WTC11 (cell line): ENCODE measurements at regions not wholly inside any gene's neighbourhood (a gene's known extent, or its start where the extent isn't known, plus 50 kb on each side); places are given as distances from the start of the nearest gene placed in this dataset.

Source experiments
- ATAC-seq: fragments of 200-7000 bp; cut with Tn5 transposase; 2 replicates; pipeline ENCODE4 v1.10.0; 2021; ENCODE audit warnings: mild to moderate bottlenecking, moderate library complexity
- CTCF ChIA-PET: fragments of 300-600 bp; sonication (Branson Sonifier 250); formaldehyde crosslinking; loops from one replicate; lab custom pipeline; 2021; ENCODE audit warnings: antibody characterized with exemption; lab: Charles Lee
- POLR2A ChIA-PET: fragments of 350-600 bp; sonication (Branson Sonifier 250); formaldehyde crosslinking; loops from one replicate; lab custom pipeline; 2021; ENCODE audit warnings: antibody characterized with exemption; lab: Charles Lee
- DNase-seq: peaks from one replicate; pipeline ENCODE4 v3.0.0; 2021; ENCODE audit warnings: low spot score
- H3K27ac Mint-ChIP-seq: 2 replicates; pipeline ENCODE4 v1.8.0; 2021; ENCODE audit warnings: mixed read lengths
- H3K27me3 Mint-ChIP-seq: 2 replicates; pipeline ENCODE4 v1.8.0; 2021; ENCODE audit warnings: low read depth, mild to moderate bottlenecking, moderate library complexity, mixed read lengths
- H3K36me3 Mint-ChIP-seq: 2 replicates; pipeline ENCODE4 v1.8.0; 2021; ENCODE audit warnings: mixed read lengths
- H3K4me1 Mint-ChIP-seq: 2 replicates; pipeline ENCODE4 v1.8.0; 2022; ENCODE audit warnings: mixed read lengths
- H3K4me3 Mint-ChIP-seq: 2 replicates; pipeline ENCODE4 v1.8.0; 2021; ENCODE audit warnings: mild to moderate bottlenecking, moderate library complexity, mixed read lengths
- H3K9me3 Mint-ChIP-seq: 2 replicates; pipeline ENCODE4 v1.8.0; 2021; ENCODE audit warnings: mixed read lengths
- ETV6 ChIP-seq: sonication (generic); formaldehyde crosslinking; IDR thresholded peaks from 2 replicates; pipeline ENCODE4 v1.8.1; 2022; ENCODE audit warnings: mild to moderate bottlenecking, missing genetic modification reagents
- FOXJ3 ChIP-seq: sonication (generic); formaldehyde crosslinking; IDR thresholded peaks from 2 replicates; pipeline ENCODE4 v1.9.0; 2021; ENCODE audit warnings: missing genetic modification reagents, mild to moderate bottlenecking, borderline replicate concordance
- FOXP1 ChIP-seq: sonication (generic); formaldehyde crosslinking; IDR thresholded peaks from 2 replicates; pipeline ENCODE4 v1.8.0; 2022; ENCODE audit warnings: missing genetic modification reagents, mild to moderate bottlenecking, moderate library complexity, borderline replicate concordance
- GTF2I ChIP-seq: fragments of 250-450 bp; sonication (Bioruptor Pico); conservative IDR thresholded peaks from 2 replicates; pipeline ENCODE4 v1.4.0; 2021; ENCODE audit warnings: mild to moderate bottlenecking
- PRRX2 ChIP-seq: fragments of 250-450 bp; sonication (Bioruptor Pico); IDR thresholded peaks from 2 replicates; pipeline ENCODE4 v1.8.0; 2021; ENCODE audit warnings: mild to moderate bottlenecking
- SOX15 ChIP-seq: fragments of 250-450 bp; sonication (Bioruptor Pico); IDR thresholded peaks from 2 replicates; pipeline ENCODE4 v1.9.0; 2021; ENCODE audit warnings: mild to moderate bottlenecking
- ZBTB21 ChIP-seq: sonication (generic); formaldehyde crosslinking; IDR thresholded peaks from 2 replicates; pipeline ENCODE4 v1.8.1; 2023; ENCODE audit warnings: mild to moderate bottlenecking, missing genetic modification reagents, borderline replicate concordance
- ZNF423 ChIP-seq: fragments of 250-450 bp; sonication (Bioruptor Pico); IDR thresholded peaks from 2 replicates; pipeline ENCODE4 v2.1.2; 2022; ENCODE audit warnings: mild to moderate bottlenecking, moderate library complexity
- TF ChIP-seq, protein P1 (sequence below): sonication (generic); formaldehyde crosslinking; IDR thresholded peaks from 2 replicates; pipeline ENCODE4 v1.8.0; 2022; ENCODE audit warnings: mild to moderate bottlenecking, missing genetic modification reagents
- TF ChIP-seq, protein P2 (sequence below): fragments of 200-600 bp; IDR thresholded peaks from 2 replicates; pipeline ENCODE4 v1.8.0; 2022; ENCODE audit warnings: antibody characterized with exemption
- TF ChIP-seq, protein P3 (sequence below): sonication (generic); formaldehyde crosslinking; conservative IDR thresholded peaks from 2 replicates; pipeline ENCODE4 v1.8.1; 2023; ENCODE audit warnings: mild to moderate bottlenecking, low read depth, missing genetic modification reagents, moderate library complexity
- TF ChIP-seq, protein P4 (sequence below): fragments of 250-450 bp; sonication (Bioruptor Pico); IDR thresholded peaks from 2 replicates; pipeline ENCODE4 v1.9.0; 2021; ENCODE audit warnings: mild to moderate bottlenecking, borderline replicate concordance
- TF ChIP-seq, protein P5 (sequence below): sonication (generic); formaldehyde crosslinking; IDR thresholded peaks from 2 replicates; pipeline ENCODE4 v1.8.1; 2023; ENCODE audit warnings: mild to moderate bottlenecking, missing genetic modification reagents
- TF ChIP-seq, protein P6 (sequence below): sonication (generic); formaldehyde crosslinking; IDR thresholded peaks from 2 replicates; pipeline ENCODE4 v1.8.1; 2022; ENCODE audit warnings: mild to moderate bottlenecking, missing genetic modification reagents, moderate library complexity, borderline replicate concordance
- TF ChIP-seq, protein P7 (sequence below): fragments of 250-450 bp; sonication (Bioruptor Pico); conservative IDR thresholded peaks from 2 replicates; pipeline ENCODE4 v1.9.0; 2021; ENCODE audit warnings: mild to moderate bottlenecking

DNA sequence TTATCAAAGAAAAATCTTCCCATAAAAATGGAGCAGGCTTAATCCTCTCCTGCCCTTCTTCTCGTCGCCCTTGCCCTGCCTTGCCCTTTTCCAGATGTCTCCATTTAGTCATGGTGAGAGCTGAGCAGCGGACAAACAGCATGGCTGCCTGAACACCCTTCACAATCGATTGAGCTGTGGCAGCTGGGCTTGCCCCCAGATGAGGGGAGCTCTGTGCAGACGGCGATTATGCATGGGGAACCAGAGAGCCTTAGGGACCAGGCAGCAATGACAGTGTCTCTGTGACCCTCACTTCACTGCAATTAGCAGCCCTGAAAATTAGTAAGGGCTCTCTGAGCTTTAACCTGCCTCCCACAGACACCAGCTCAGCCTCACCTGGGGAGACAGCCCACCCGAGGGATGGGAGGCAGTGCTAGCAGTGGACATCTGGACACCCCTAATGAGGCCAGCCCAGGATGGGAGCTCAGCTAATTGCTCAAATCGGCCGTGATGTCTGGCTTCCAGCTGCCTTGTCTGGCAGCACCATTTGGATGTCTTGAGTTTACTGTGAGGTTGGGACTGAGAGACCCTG lies 365.7 kb downstream of the TNS1 start (continued):
- TF ChIP-seq, protein P1, sequence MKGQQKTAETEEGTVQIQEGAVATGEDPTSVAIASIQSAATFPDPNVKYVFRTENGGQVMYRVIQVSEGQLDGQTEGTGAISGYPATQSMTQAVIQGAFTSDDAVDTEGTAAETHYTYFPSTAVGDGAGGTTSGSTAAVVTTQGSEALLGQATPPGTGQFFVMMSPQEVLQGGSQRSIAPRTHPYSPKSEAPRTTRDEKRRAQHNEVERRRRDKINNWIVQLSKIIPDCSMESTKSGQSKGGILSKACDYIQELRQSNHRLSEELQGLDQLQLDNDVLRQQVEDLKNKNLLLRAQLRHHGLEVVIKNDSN (CRISPR knock-in tag), result no peak
- TF ChIP-seq, protein P2, sequence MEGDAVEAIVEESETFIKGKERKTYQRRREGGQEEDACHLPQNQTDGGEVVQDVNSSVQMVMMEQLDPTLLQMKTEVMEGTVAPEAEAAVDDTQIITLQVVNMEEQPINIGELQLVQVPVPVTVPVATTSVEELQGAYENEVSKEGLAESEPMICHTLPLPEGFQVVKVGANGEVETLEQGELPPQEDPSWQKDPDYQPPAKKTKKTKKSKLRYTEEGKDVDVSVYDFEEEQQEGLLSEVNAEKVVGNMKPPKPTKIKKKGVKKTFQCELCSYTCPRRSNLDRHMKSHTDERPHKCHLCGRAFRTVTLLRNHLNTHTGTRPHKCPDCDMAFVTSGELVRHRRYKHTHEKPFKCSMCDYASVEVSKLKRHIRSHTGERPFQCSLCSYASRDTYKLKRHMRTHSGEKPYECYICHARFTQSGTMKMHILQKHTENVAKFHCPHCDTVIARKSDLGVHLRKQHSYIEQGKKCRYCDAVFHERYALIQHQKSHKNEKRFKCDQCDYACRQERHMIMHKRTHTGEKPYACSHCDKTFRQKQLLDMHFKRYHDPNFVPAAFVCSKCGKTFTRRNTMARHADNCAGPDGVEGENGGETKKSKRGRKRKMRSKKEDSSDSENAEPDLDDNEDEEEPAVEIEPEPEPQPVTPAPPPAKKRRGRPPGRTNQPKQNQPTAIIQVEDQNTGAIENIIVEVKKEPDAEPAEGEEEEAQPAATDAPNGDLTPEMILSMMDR, result no peak
- no peak for TF ChIP-seq ZNF423 (CRISPR knock-in tag)
- no peak for TF ChIP-seq FOXJ3
- no peak for TF ChIP-seq PRRX2 (CRISPR knock-in tag)
- TF ChIP-seq ZBTB21 (CRISPR knock-in tag), result no peak
- no peak for TF ChIP-seq SOX15 (CRISPR knock-in tag)
- TF ChIP-seq, all 79 proteins: peak for 0

DNA sequence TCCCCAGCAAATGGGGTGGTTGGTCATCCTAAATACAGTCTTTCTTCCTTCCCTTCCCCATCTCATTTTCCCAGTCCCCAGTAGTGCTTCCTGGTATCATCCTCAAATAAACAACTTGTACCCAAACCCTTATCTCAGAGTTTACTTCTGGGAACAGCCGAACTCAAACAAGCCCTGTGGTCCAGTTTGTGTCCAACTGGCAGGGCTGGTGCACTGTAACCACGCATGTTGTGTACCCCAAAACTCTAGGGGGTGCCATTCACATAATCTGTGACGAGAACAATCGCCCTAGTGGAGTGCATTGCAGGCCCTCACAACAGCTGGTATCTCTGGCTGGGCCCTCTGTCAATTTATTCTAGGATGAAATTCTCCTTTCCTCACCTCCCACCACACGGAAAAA lies 366.2 kb downstream of the TNS1 start:
- POLR2A ChIA-PET, result no interaction called here
- TF ChIP-seq, protein P3, sequence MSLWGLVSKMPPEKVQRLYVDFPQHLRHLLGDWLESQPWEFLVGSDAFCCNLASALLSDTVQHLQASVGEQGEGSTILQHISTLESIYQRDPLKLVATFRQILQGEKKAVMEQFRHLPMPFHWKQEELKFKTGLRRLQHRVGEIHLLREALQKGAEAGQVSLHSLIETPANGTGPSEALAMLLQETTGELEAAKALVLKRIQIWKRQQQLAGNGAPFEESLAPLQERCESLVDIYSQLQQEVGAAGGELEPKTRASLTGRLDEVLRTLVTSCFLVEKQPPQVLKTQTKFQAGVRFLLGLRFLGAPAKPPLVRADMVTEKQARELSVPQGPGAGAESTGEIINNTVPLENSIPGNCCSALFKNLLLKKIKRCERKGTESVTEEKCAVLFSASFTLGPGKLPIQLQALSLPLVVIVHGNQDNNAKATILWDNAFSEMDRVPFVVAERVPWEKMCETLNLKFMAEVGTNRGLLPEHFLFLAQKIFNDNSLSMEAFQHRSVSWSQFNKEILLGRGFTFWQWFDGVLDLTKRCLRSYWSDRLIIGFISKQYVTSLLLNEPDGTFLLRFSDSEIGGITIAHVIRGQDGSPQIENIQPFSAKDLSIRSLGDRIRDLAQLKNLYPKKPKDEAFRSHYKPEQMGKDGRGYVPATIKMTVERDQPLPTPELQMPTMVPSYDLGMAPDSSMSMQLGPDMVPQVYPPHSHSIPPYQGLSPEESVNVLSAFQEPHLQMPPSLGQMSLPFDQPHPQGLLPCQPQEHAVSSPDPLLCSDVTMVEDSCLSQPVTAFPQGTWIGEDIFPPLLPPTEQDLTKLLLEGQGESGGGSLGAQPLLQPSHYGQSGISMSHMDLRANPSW (CRISPR knock-in tag), result no peak
- TF ChIP-seq, protein P4, sequence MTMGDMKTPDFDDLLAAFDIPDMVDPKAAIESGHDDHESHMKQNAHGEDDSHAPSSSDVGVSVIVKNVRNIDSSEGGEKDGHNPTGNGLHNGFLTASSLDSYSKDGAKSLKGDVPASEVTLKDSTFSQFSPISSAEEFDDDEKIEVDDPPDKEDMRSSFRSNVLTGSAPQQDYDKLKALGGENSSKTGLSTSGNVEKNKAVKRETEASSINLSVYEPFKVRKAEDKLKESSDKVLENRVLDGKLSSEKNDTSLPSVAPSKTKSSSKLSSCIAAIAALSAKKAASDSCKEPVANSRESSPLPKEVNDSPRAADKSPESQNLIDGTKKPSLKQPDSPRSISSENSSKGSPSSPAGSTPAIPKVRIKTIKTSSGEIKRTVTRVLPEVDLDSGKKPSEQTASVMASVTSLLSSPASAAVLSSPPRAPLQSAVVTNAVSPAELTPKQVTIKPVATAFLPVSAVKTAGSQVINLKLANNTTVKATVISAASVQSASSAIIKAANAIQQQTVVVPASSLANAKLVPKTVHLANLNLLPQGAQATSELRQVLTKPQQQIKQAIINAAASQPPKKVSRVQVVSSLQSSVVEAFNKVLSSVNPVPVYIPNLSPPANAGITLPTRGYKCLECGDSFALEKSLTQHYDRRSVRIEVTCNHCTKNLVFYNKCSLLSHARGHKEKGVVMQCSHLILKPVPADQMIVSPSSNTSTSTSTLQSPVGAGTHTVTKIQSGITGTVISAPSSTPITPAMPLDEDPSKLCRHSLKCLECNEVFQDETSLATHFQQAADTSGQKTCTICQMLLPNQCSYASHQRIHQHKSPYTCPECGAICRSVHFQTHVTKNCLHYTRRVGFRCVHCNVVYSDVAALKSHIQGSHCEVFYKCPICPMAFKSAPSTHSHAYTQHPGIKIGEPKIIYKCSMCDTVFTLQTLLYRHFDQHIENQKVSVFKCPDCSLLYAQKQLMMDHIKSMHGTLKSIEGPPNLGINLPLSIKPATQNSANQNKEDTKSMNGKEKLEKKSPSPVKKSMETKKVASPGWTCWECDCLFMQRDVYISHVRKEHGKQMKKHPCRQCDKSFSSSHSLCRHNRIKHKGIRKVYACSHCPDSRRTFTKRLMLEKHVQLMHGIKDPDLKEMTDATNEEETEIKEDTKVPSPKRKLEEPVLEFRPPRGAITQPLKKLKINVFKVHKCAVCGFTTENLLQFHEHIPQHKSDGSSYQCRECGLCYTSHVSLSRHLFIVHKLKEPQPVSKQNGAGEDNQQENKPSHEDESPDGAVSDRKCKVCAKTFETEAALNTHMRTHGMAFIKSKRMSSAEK, result no peak
- TF ChIP-seq ETV6 (CRISPR knock-in tag) (no peak), GTF2I (CRISPR knock-in tag) (no peak), FOXP1 (CRISPR knock-in tag) (no peak)
- TF ChIP-seq, protein P2, result no peak
- TF ChIP-seq, protein P5, sequence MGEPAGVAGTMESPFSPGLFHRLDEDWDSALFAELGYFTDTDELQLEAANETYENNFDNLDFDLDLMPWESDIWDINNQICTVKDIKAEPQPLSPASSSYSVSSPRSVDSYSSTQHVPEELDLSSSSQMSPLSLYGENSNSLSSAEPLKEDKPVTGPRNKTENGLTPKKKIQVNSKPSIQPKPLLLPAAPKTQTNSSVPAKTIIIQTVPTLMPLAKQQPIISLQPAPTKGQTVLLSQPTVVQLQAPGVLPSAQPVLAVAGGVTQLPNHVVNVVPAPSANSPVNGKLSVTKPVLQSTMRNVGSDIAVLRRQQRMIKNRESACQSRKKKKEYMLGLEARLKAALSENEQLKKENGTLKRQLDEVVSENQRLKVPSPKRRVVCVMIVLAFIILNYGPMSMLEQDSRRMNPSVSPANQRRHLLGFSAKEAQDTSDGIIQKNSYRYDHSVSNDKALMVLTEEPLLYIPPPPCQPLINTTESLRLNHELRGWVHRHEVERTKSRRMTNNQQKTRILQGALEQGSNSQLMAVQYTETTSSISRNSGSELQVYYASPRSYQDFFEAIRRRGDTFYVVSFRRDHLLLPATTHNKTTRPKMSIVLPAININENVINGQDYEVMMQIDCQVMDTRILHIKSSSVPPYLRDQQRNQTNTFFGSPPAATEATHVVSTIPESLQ (CRISPR knock-in tag), result no peak
- TF ChIP-seq, protein P6, sequence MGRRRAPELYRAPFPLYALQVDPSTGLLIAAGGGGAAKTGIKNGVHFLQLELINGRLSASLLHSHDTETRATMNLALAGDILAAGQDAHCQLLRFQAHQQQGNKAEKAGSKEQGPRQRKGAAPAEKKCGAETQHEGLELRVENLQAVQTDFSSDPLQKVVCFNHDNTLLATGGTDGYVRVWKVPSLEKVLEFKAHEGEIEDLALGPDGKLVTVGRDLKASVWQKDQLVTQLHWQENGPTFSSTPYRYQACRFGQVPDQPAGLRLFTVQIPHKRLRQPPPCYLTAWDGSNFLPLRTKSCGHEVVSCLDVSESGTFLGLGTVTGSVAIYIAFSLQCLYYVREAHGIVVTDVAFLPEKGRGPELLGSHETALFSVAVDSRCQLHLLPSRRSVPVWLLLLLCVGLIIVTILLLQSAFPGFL (CRISPR knock-in tag), result no peak
- TF ChIP-seq, protein P7, sequence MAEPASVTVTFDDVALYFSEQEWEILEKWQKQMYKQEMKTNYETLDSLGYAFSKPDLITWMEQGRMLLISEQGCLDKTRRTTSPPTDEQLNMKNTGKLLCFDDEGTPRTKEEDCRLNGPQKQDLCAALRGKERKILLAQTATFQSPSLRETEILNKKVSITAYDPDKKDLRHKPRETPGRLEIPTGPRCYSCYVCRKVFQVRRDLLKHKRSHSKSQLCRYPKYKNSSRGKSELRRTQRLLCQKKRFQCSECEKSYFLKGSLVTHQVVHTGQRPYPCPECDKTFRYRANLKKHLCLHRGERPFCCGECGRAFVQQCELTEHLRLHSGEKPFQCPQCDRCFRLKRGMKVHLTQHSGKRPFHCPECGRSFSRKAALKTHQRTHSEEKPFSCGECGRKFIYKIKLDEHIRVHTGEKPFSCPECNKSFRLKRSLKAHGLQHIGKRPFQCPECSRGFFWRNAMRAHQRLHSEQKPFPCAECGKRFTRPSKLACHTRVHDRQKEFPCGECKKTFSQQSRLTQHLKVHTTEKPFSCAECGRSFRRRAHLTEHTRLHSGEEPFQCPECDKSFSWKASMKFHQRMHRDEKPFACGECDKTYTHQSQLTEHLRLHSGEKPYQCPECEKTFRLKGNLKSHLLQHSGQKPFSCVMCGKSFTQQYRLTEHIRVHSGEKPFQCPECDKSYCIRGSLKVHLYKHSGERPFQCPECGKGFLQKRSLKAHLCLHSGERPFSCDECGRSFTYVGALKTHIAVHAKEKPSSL (CRISPR knock-in tag), result no peak

More for the DNA sequence above, 366.2 kb downstream of the TNS1 start:
- CTCF ChIA-PET, result interaction anchor here (5.3 kb wide), 1 partner anchor 14 kb away, joined by 29 read pairs; no protein-coding TSS in a partner anchor
- ATAC-seq (no peak), DNase-seq (no peak)
- no peaks in the 10 kb centered on the region; the same call in 1 of the 2 replicates for H3K27me3 Mint-ChIP-seq
- no peaks in the 10 kb centered on the region for H3K9me3 Mint-ChIP-seq
- H3K4me3 Mint-ChIP-seq, result no peak overlapping the region
- H3K27ac Mint-ChIP-seq, result no peak overlapping the region
- no peaks in the 10 kb centered on the region for H3K4me1 Mint-ChIP-seq
- H3K36me3 Mint-ChIP-seq, result no peaks in the 10 kb centered on the region
